K562 (cell line): ENCODE measurements at regions not wholly inside any gene's neighbourhood (a gene's known extent, or its start where the extent isn't known, plus 50 kb on each side); places are given as distances from the start of the nearest gene placed in this dataset.

Source experiments
- ATAC-seq: fragments of 200-7000 bp; cut with Tn5 transposase; 3 replicates; pipeline ENCODE4 v1.9.1; 2020; ENCODE audit warnings: moderate library complexity
- BruUV-seq: library from RNA; stranded (reverse); fragments of 400-500 nt; replicated peaks from 2 replicates; lab custom pipeline; 2021; lab: Mats Ljungman, UMichigan
- CTCF ChIA-PET: fragments of 300-600 bp; formaldehyde crosslinking; extraction: SDS; loops from one replicate; lab custom pipeline; 2021; ENCODE audit warnings: low intra/inter-chr PET ratio; lab: Yijun Ruan, JAX
- POLR2A ChIA-PET: fragments of 300-600, 350-650 bp; sonication (Branson Sonifier 250); formaldehyde crosslinking; extraction: SDS; loops from one replicate; lab custom pipeline; 2021; ENCODE audit warnings: antibody characterized with exemption, inconsistent platforms; lab: Yijun Ruan, JAX
- DNase-seq, 4 experiments: peaks; one replicate each; pipeline versions ENCODE4 v3.0.0 to v3.0.0-alpha.2; 2011 to 2018; ENCODE audit warnings: low spot score in 3 of 4, mixed read lengths in 3 of 4; ENCODE audit errors: extremely low read depth in 1 of 4
- FAIRE-seq: peaks from 2 replicates; lab custom pipeline; 2011; peaks lifted over from hg19 to GRCh38; lab: Jason Lieb, UNC
- H2AFZ ChIP-seq: 2 replicates; pipeline ENCODE4 v1.6.0; 2011; ENCODE audit warnings: low read depth, low read length, control low read depth, inconsistent platforms
- H3K27ac ChIP-seq: fragments of 200-600 bp; 3 replicates; pipeline ENCODE4 v1.8.0; 2011; ENCODE audit warnings: low read depth, mild to moderate bottlenecking, control low read depth, inconsistent platforms, low read length, moderate library complexity, mixed read lengths; ENCODE audit errors: extremely low read depth
- H3K27me3 ChIP-seq, 2 experiments: fragments of 300-600 bp in 1 of 2; 2 replicates in 1 of 2; 3 replicates in 1 of 2; pipeline versions ENCODE4 v1.6.0 to v1.8.0; 2011; ENCODE audit warnings: inconsistent platforms in 2 of 2, low read length in 2 of 2, mild to moderate bottlenecking in 1 of 2, mixed read lengths in 1 of 2, moderate library complexity in 1 of 2; ENCODE audit not compliant: control insufficient read depth in 2 of 2, insufficient read depth in 2 of 2
- H3K36me3 ChIP-seq: fragments of 300-600 bp; 3 replicates; pipeline ENCODE4 v1.8.0; 2011; ENCODE audit warnings: mild to moderate bottlenecking, low read length, inconsistent platforms; ENCODE audit not compliant: control insufficient read depth, insufficient read depth
- H3K4me1 ChIP-seq, 2 experiments: fragments of 200-600 bp in 1 of 2; replicated peaks in 1 of 2; 2 replicates in 1 of 2; 3 replicates in 1 of 2; pipeline versions ENCODE4 v1.5.1 to v1.8.0; 2011; ENCODE audit warnings: inconsistent platforms in 2 of 2, low read length in 2 of 2, mild to moderate bottlenecking in 1 of 2, mixed read lengths in 1 of 2, moderate library complexity in 1 of 2; ENCODE audit not compliant: control insufficient read depth in 2 of 2, insufficient read depth in 2 of 2
- H3K4me2 ChIP-seq: 2 replicates; pipeline ENCODE4 v1.6.1; 2011; ENCODE audit warnings: low read length, control low read depth, inconsistent platforms, mixed read lengths; ENCODE audit not compliant: insufficient read depth
- H3K4me3 ChIP-seq: fragments of 200-600 bp; sonication (generic), shearing (Covaris generic); 2 replicates; pipeline ENCODE4 v1.5.1; 2016; ENCODE audit warnings: control low read depth, inconsistent platforms
- H3K79me2 ChIP-seq: fragments of 200-600 bp; 3 replicates; pipeline ENCODE4 v1.8.0; 2011; ENCODE audit warnings: low read length, inconsistent platforms; ENCODE audit not compliant: control insufficient read depth, insufficient read depth
- H3K9ac ChIP-seq, 2 experiments: 2 replicates each; pipeline versions ENCODE4 v1.6.0 to v1.6.1; 2011; ENCODE audit warnings: low read depth in 2 of 2, low read length in 2 of 2, control low read depth in 1 of 2, inconsistent platforms in 1 of 2, mild to moderate bottlenecking in 1 of 2, mixed read lengths in 1 of 2; ENCODE audit not compliant: insufficient read depth in 1 of 2
- H3K9me1 ChIP-seq: one replicate; pipeline ENCODE4 v1.6.0; 2011; ENCODE audit warnings: inconsistent platforms, mild to moderate bottlenecking, low read length, moderate library complexity; ENCODE audit not compliant: control insufficient read depth, insufficient read depth
- H3K9me3 ChIP-seq: replicated peaks from 2 replicates; pipeline ENCODE4 v1.5.1; 2011; ENCODE audit warnings: low read depth, low read length, inconsistent platforms; ENCODE audit not compliant: control insufficient read depth, insufficient read depth
- H4K20me1 ChIP-seq: replicated peaks from 2 replicates; pipeline ENCODE4 v1.6.1; 2011; ENCODE audit warnings: low read length, inconsistent platforms, mixed read lengths; ENCODE audit not compliant: control insufficient read depth, insufficient read depth
- CHAMP1 ChIP-seq: fragments of 450-650 bp; IDR thresholded peaks from 2 replicates; pipeline ENCODE4 v1.6.1; 2016; ENCODE audit warnings: mild to moderate bottlenecking
- MXD1 ChIP-seq: fragments of 250-450 bp; sonication (Bioruptor Pico); IDR thresholded peaks from 2 replicates; pipeline ENCODE4 v1.8.0; 2021; ENCODE audit warnings: borderline replicate concordance, mild to moderate bottlenecking, moderate library complexity; ENCODE audit not compliant: poor library complexity, severe bottlenecking
- STAT5B ChIP-seq: fragments of 250-450 bp; sonication (Bioruptor Pico); IDR thresholded peaks from 2 replicates; pipeline ENCODE4 v1.8.0; 2021; ENCODE audit warnings: mild to moderate bottlenecking, inconsistent platforms
- U2AF2 ChIP-seq: fragments of 200-400 bp; formaldehyde crosslinking; optimal IDR thresholded peaks from 2 replicates; pipeline ENCODE3; 2017; ENCODE audit warnings: low read depth, mild to moderate bottlenecking, low read length
- ZKSCAN8 ChIP-seq: fragments of 200-800 bp; sonication (Bioruptor generic); IDR thresholded peaks from 2 replicates; pipeline ENCODE4 v1.6.1; 2016; ENCODE audit warnings: missing genetic modification characterization, missing compliant biosample characterization
- ZNF184 ChIP-seq: sonication (generic); formaldehyde crosslinking; IDR thresholded peaks from 2 replicates; pipeline ENCODE4 v1.5.0; 2020; ENCODE audit warnings: missing genetic modification reagents
- ZNF551 ChIP-seq: fragments of 250-450 bp; sonication (Bioruptor Pico); IDR thresholded peaks from 2 replicates; pipeline ENCODE4 v1.5.0; 2021; ENCODE audit warnings: mild to moderate bottlenecking, moderate library complexity
- WGBS: fragments of 100-300 bp; shearing (Covaris generic); methylation state at CpG from one replicate; pipeline ENCODE4 v1.1.6; 2016; ENCODE audit warnings: low coverage, mixed read lengths; ENCODE audit not compliant: insufficient coverage; ENCODE audit errors: missing lambda C conversion rate; 5-methylcytosine and 5-hydroxymethylcytosine counted together
- in situ Hi-C: fragments of 300-500 bp; cut with MboI; formaldehyde crosslinking; loops from 4 replicates; pipeline ENCODE4 v1.15.0; 2018; ENCODE audit warnings: inconsistent platforms, mixed read lengths
- intact Hi-C: fragments of 100-400 bp; cut with micrococcal nuclease; formaldehyde crosslinking; loops from 2 replicates; pipeline ENCODE4 v1.14.2; 2022

DNA sequence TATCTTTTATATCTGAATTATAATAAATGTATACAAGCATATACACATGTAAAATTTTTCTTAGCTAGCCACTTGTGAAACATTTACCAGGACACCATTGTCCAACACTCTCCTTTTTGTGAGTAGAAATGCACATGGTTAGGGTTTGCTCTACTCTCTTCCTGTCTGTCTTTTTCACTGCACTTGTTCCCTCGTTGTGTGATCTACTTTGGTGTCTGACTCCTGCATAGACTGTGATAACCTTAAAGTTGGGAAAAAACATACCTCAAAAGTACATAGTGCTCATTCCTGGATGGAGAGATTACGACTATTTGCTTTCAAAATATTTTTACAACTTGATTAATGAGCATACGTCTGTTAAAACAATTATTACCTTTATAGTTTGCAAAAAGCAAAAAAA lies 294.1 kb upstream of the FLRT2 start:
- ChIA-PET CTCF (no interaction called here), POLR2A (no interaction called here)
- in situ Hi-C loops (no loop called here), intact Hi-C loops (no loop called here)
- 0% methylated on average over 3 of the region's 3 CpGs for WGBS
- H3K79me2 ChIP-seq: no peaks in the 10 kb centered on the region
- no peaks in the 10 kb centered on the region for H3K4me1 ChIP-seq
- H3K9me3 ChIP-seq: no peaks in the 10 kb centered on the region
- no peak for ATAC-seq
- H3K36me3 ChIP-seq: no peaks in the 10 kb centered on the region
- no peaks in the 10 kb centered on the region for H4K20me1 ChIP-seq
- no peak overlapping the region for H3K9ac ChIP-seq
- no peak overlapping the region for H3K27ac ChIP-seq
- H3K4me2 ChIP-seq: no peak overlapping the region
- H3K9me1 ChIP-seq: no peaks in the 10 kb centered on the region
- H3K4me3 ChIP-seq: no peak overlapping the region
- no peak overlapping the region for H2AFZ ChIP-seq
- FAIRE-seq: no peak
- TF ChIP-seq U2AF2 (no peak), ZNF551 (CRISPR knock-in tag) (no peak), ZNF184 (CRISPR knock-in tag) (no peak), ZKSCAN8 (no peak), MXD1 (CRISPR knock-in tag) (no peak), STAT5B (CRISPR knock-in tag) (no peak), CHAMP1 (no peak)
- no TSS peak for BruUV-seq
- DNase-seq: no peak
- no peaks in the 10 kb centered on the region for H3K27me3 ChIP-seq
